Umbilical cord (tissue), 1 donor: ENCODE measurements at regions not wholly inside any gene's neighbourhood (a gene's known extent, or its start where the extent isn't known, plus 50 kb on each side); places are given as distances from the start of the nearest gene placed in this dataset.
"Not testable (repeated sequence)": the region's sequence is repeated elsewhere in the genome, so short reads cannot be mapped to it uniquely, and the experiment has no call there.

Experiments used
- DNase-seq: peaks from one replicate; pipeline ENCODE4 v3.0.0-alpha.2; 2015; ENCODE audit warnings: low spot score

- not testable (repeated sequence) for DNase-seq
Measured at GRCh38 chr4:49575250-49575649, 589.2 kb downstream of the CWH43 start.

GRCh38 chr4:49578371-49578770 is 592.3 kb downstream of the CWH43 start:
- DNase-seq: not testable (repeated sequence)

- DNase-seq: not testable (repeated sequence)
Measured at GRCh38 chr4:49578899-49579298, 592.8 kb downstream of the CWH43 start.

GRCh38 chr4:49580166-49580565 is 594.1 kb downstream of the CWH43 start:
- not testable (repeated sequence) for DNase-seq

GRCh38 chr4:49588401-49588800 is 602.3 kb downstream of the CWH43 start:
- DNase-seq: not testable (repeated sequence)

- DNase-seq: not testable (repeated sequence)
Measured at GRCh38 chr4:49618436-49618835, 632.4 kb downstream of the CWH43 start.

GRCh38 chr4:49626478-49626877 is 640.4 kb downstream of the CWH43 start:
- not testable (repeated sequence) for DNase-seq
